ENCODE measurements at regions not wholly inside any gene's neighbourhood (a gene's known extent, or its start where the extent isn't known, plus 50 kb on each side); places are given as distances from the start of the nearest gene placed in this dataset.

GRCh38 chr2:49677227-49677626, 522.9 kb upstream of the FSHR start:
- Histone ChIP-seq H3K4me1 (no peaks in the 10 kb centered on the region), H3K27ac (no peak overlapping the region), H3K4me3 (no peak overlapping the region), H3K27me3 (no peaks in the 10 kb centered on the region), H3K9me3 (no peaks in the 10 kb centered on the region), H3K36me3 (no peaks in the 10 kb centered on the region)
- WGBS, result 94% methylated on average over 1 of the region's 1 CpG
- TF ChIP-seq EP300 (IDR thresholded peaks at IDR 0.05), result no peak
- TF ChIP-seq POLR2AphosphoS5 (IDR thresholded peaks at IDR 0.05), result no peak
- TF ChIP-seq CTCF (IDR thresholded peaks at IDR 0.05), result no peak
- no peak for TF ChIP-seq POLR2A (IDR thresholded peaks at IDR 0.05)
- no peak for DNase-seq (ENCODE audit: low spot score in 2 of 2)

- TF ChIP-seq EP300 (IDR thresholded peaks at IDR 0.05) (no peak), POLR2A (IDR thresholded peaks at IDR 0.05) (no peak), CTCF (IDR thresholded peaks at IDR 0.05) (no peak), POLR2AphosphoS5 (IDR thresholded peaks at IDR 0.05) (no peak)
- no peaks in the 10 kb centered on the region for H3K9me3 ChIP-seq
- no peak for DNase-seq (ENCODE audit: low spot score in 2 of 2)
- 73% methylated on average over 2 of the region's 4 CpGs for WGBS
- H3K36me3 ChIP-seq, result no peaks in the 10 kb centered on the region
- H3K27ac ChIP-seq, result no peak overlapping the region
- H3K4me1 ChIP-seq, result no peaks in the 10 kb centered on the region
- no peaks in the 10 kb centered on the region for H3K27me3 ChIP-seq
- no peak overlapping the region for H3K4me3 ChIP-seq
Measured at GRCh38 chr2:49664827-49665226, 510.5 kb upstream of the FSHR start.

GRCh38 chr2:49661809-49662208, 507.5 kb upstream of the FSHR start:
- Histone ChIP-seq H3K36me3 (no peaks in the 10 kb centered on the region), H3K4me1 (no peaks in the 10 kb centered on the region), H3K27ac (no peak overlapping the region), H3K4me3 (no peak overlapping the region), H3K9me3 (no peaks in the 10 kb centered on the region), H3K27me3 (no peaks in the 10 kb centered on the region)
- WGBS, result 86% methylated on average over 1 of the region's 1 CpG
- no peak for TF ChIP-seq EP300 (IDR thresholded peaks at IDR 0.05)
- no peak for TF ChIP-seq POLR2AphosphoS5 (IDR thresholded peaks at IDR 0.05)
- no peak for TF ChIP-seq CTCF (IDR thresholded peaks at IDR 0.05)
- TF ChIP-seq POLR2A (IDR thresholded peaks at IDR 0.05), result no peak
- no peak for DNase-seq (ENCODE audit: low spot score in 2 of 2)

DNA sequence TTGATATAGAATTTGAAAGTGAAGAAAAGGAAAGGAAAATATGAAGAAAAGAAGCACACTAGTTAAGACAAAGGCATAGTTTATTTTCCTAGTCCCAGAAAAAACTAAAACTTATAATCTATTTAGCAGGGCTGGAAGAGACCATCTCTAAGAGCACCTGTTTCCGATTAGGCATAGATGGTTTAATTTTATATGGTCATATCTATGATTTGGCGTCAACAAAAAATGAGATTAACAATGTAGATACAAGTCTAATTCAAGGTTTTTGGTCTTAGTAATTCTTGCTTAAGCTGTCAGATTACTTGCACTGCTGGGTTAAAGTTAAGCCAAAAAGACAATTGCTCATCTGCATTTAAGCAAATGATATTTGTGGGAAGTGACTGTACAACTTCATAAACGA, 502.5 kb upstream of the FSHR start:
- Histone ChIP-seq H3K9me3 (no peaks in the 10 kb centered on the region), H3K4me1 (no peaks in the 10 kb centered on the region), H3K36me3 (no peaks in the 10 kb centered on the region), H3K4me3 (no peak overlapping the region), H3K27ac (no peak overlapping the region), H3K27me3 (no peaks in the 10 kb centered on the region)
- no peak for TF ChIP-seq CTCF (IDR thresholded peaks at IDR 0.05)
- TF ChIP-seq EP300 (IDR thresholded peaks at IDR 0.05), result no peak
- no peak for DNase-seq (ENCODE audit: low spot score in 2 of 2)
- 80% methylated on average over 3 of the region's 3 CpGs for WGBS

- no peak for TF ChIP-seq POLR2A (IDR thresholded peaks at IDR 0.05)
- TF ChIP-seq CTCF (IDR thresholded peaks at IDR 0.05), result no peak
- no peak for TF ChIP-seq POLR2AphosphoS5 (IDR thresholded peaks at IDR 0.05)
- TF ChIP-seq EP300 (IDR thresholded peaks at IDR 0.05), result no peak
- DNase-seq (ENCODE audit: low spot score in 2 of 2), result no peak
- no peak overlapping the region for H3K27ac ChIP-seq
- no peak overlapping the region for H3K4me3 ChIP-seq
- H3K9me3 ChIP-seq, result peaks cover 5% of the 10 kb centered on the region
- no peaks in the 10 kb centered on the region for H3K36me3 ChIP-seq
- 87% methylated on average over 2 of the region's 2 CpGs for WGBS
- H3K27me3 ChIP-seq, result no peaks in the 10 kb centered on the region
- H3K4me1 ChIP-seq, result no peaks in the 10 kb centered on the region
Measured at GRCh38 chr2:49643149-49643548, 488.8 kb upstream of the FSHR start.
